ENCODE measurements at regions not wholly inside any gene's neighbourhood (a gene's known extent, or its start where the extent isn't known, plus 50 kb on each side); places are given as distances from the start of the nearest gene placed in this dataset.

- no peak overlapping the region for H2AK9ac ChIP-seq (replicated peaks; ENCODE audit: low read depth, low read length, poor library complexity)
- no peak overlapping the region for H2BK5ac ChIP-seq (ENCODE audit: low read depth, low read length, poor library complexity, severe bottlenecking)
- H3K23ac ChIP-seq (ENCODE audit: low read depth, low read length): no peak overlapping the region
- H2AK5ac ChIP-seq (ENCODE audit: low read depth, low read length): no peak overlapping the region
- H3K9me1 ChIP-seq (ENCODE audit: insufficient read depth, low read length): no peaks in the 10 kb centered on the region
- no peak overlapping the region for H3K27ac ChIP-seq (ENCODE audit: insufficient read depth, low read length)
- no peak overlapping the region for H2BK20ac ChIP-seq (ENCODE audit: low read depth, low read length)
- H2BK120ac ChIP-seq (ENCODE audit: low read depth, low read length): no peak overlapping the region
- intact Hi-C loops (cut with micrococcal nuclease): no loop called here
- H3K18ac ChIP-seq (ENCODE audit: low read depth, low read length): no peak overlapping the region
- 20% methylated on average over 1 of the region's 3 CpGs; no CpG with 5 or more reads in 1 of the 2 experiments for WGBS, 2 experiments (ENCODE audit: extremely low coverage in 2 of 2, insufficient read length in 1 of 2)
- CTCF ChIA-PET: no interaction called here
- no peak overlapping the region for H4K8ac ChIP-seq (ENCODE audit: low read depth in 2 of 2, low read length in 2 of 2)
- POLR2A ChIA-PET (ENCODE audit: unreplicated experiment): no interaction called here
- H3K79me1 ChIP-seq (ENCODE audit: low read depth in 1 of 2, low read length in 2 of 2): no peaks in the 10 kb centered on the region
- H3K36me3 ChIP-seq (ENCODE audit: control insufficient read depth, insufficient read depth, low read length): no peaks in the 10 kb centered on the region
- ATAC-seq (ENCODE audit: low read depth) (no peak), DNase-seq (no peak)
- no peak overlapping the region for H3K4me2 ChIP-seq (ENCODE audit: low read depth, low read length)
- in situ Hi-C loops (cut with MboI; ENCODE audit: low sequenced_read_pairs): no loop called here
- H2BK15ac ChIP-seq (ENCODE audit: low read depth, low read length): no peak overlapping the region
- no peak overlapping the region for H3K14ac ChIP-seq (replicated peaks; ENCODE audit: low read depth, low read length)
- H3K56ac ChIP-seq (ENCODE audit: extremely low read depth, insufficient read depth, low read length): no peak overlapping the region
- no peaks in the 10 kb centered on the region for H3K4me1 ChIP-seq (ENCODE audit: control insufficient read depth, insufficient read depth, low read length)
- no peaks in the 10 kb centered on the region for H4K20me1 ChIP-seq (ENCODE audit: insufficient read depth, low read length)
- H2AFZ ChIP-seq (replicated peaks; ENCODE audit: low read length, poor library complexity): no peak overlapping the region
- H4K91ac ChIP-seq (ENCODE audit: insufficient read depth, low read depth, low read length): no peak overlapping the region
- TF ChIP-seq NFE2L2 (IDR thresholded peaks at IDR 0.05; ENCODE audit: low read depth, low read length) (no peak), CHD1 (IDR thresholded peaks at IDR 0.05; ENCODE audit: low read depth, low read length) (no peak), RFX5 (IDR thresholded peaks at IDR 0.05; ENCODE audit: low read depth, low read length) (no peak)
- BruUV-seq (replicated peaks): no TSS peak
- H3K4me3 ChIP-seq (ENCODE audit: insufficient read depth, low read depth, low read length): no peak overlapping the region
- H4K5ac ChIP-seq (ENCODE audit: low read depth, low read length): no peak overlapping the region
- no peak overlapping the region for H3K4ac ChIP-seq (ENCODE audit: low read depth, low read length)
- no peak overlapping the region for H3K9ac ChIP-seq (ENCODE audit: low read depth, low read length)
- dilution Hi-C loops (cut with HindIII; ENCODE audit: low sequenced_read_pairs, unreplicated experiment): no loop called here
- peaks cover 35% of the 10 kb centered on the region for H3K9me3 ChIP-seq (ENCODE audit: control insufficient read depth, insufficient read depth, low read length)
- H3K27me3 ChIP-seq (ENCODE audit: control insufficient read depth, insufficient read depth, low read length): no peaks in the 10 kb centered on the region
Measured at GRCh38 chr15:93253681-93254080, 164.7 kb upstream of the RGMA start.
